ENCODE measurements at regions not wholly inside any gene's neighbourhood (a gene's known extent, or its start where the extent isn't known, plus 50 kb on each side); places are given as distances from the start of the nearest gene placed in this dataset.
"Not testable (repeated sequence)": the region's sequence is repeated elsewhere in the genome, so short reads cannot be mapped to it uniquely, and the experiment has no call there.

GRCh38 chr7:34389332-34390078 is 268.5 kb upstream of the NPSR1 start:
- no peak for DNase-seq (ENCODE audit: low read depth in 2 of 2)

- DNase-seq (ENCODE audit: low read depth in 2 of 2) = no peak
These were observed 267.9 kb upstream of the NPSR1 start for GRCh38 chr7:34390103-34390502.

GRCh38 chr7:34392972-34393371 is 265.0 kb upstream of the NPSR1 start:
- no peak for DNase-seq (ENCODE audit: low read depth in 2 of 2)

GRCh38 chr7:34396437-34397064 is 261.5 kb upstream of the NPSR1 start:
- DNase-seq (ENCODE audit: low read depth in 2 of 2) = no peak

- no peak for DNase-seq (ENCODE audit: low read depth in 2 of 2)
These were observed 256.2 kb upstream of the NPSR1 start for GRCh38 chr7:34401776-34402175.

GRCh38 chr7:34406848-34407530 is 251.0 kb upstream of the NPSR1 start:
- DNase-seq (ENCODE audit: low read depth in 2 of 2) = no peak

- no peak for DNase-seq (ENCODE audit: low read depth in 2 of 2)
These were observed 250.4 kb upstream of the NPSR1 start for GRCh38 chr7:34407586-34407985.

GRCh38 chr7:34417781-34418180 is 240.2 kb upstream of the NPSR1 start:
- DNase-seq (ENCODE audit: low read depth in 2 of 2) = no peak

- DNase-seq (ENCODE audit: low read depth in 2 of 2) = no peak
These were observed 236.5 kb upstream of the NPSR1 start for GRCh38 chr7:34421526-34421925.

- no peak for DNase-seq (ENCODE audit: low read depth in 2 of 2)
These were observed 232.8 kb upstream of the NPSR1 start for GRCh38 chr7:34425194-34425593.

GRCh38 chr7:34425631-34426384 is 232.2 kb upstream of the NPSR1 start:
- no peak for DNase-seq (ENCODE audit: low read depth in 2 of 2)

- no peak for DNase-seq (ENCODE audit: low read depth in 2 of 2)
These were observed 227.6 kb upstream of the NPSR1 start for GRCh38 chr7:34430456-34430855.

GRCh38 chr7:34438436-34438835 is 219.6 kb upstream of the NPSR1 start:
- DNase-seq (ENCODE audit: low read depth in 2 of 2) = no peak

GRCh38 chr7:34445653-34446052 is 212.4 kb upstream of the NPSR1 start:
- DNase-seq (ENCODE audit: low read depth in 2 of 2) = no peak

- not testable (repeated sequence) for DNase-seq (ENCODE audit: low read depth in 2 of 2)
These were observed 209.5 kb upstream of the NPSR1 start for GRCh38 chr7:34448531-34448930.

- no peak for DNase-seq (ENCODE audit: low read depth in 2 of 2)
These were observed 208.3 kb upstream of the NPSR1 start for GRCh38 chr7:34449765-34450164.

- no peak for DNase-seq (ENCODE audit: low read depth in 2 of 2)
These were observed 206.8 kb upstream of the NPSR1 start for GRCh38 chr7:34451183-34451582.

- no peak for DNase-seq (ENCODE audit: low read depth in 2 of 2)
These were observed 206.1 kb upstream of the NPSR1 start for GRCh38 chr7:34451923-34452322.

GRCh38 chr7:34452363-34452762 is 205.7 kb upstream of the NPSR1 start:
- no peak for DNase-seq (ENCODE audit: low read depth in 2 of 2)

- no peak for DNase-seq (ENCODE audit: low read depth in 2 of 2)
These were observed 204.9 kb upstream of the NPSR1 start for GRCh38 chr7:34453150-34453549.

GRCh38 chr7:34454381-34454780 is 203.6 kb upstream of the NPSR1 start:
- DNase-seq (ENCODE audit: low read depth in 2 of 2) = no peak

GRCh38 chr7:34457329-34457728 is 200.7 kb upstream of the NPSR1 start:
- no peak for DNase-seq (ENCODE audit: low read depth in 2 of 2)
